D721Med (cell line): ENCODE measurements at regions not wholly inside any gene's neighbourhood (a gene's known extent, or its start where the extent isn't known, plus 50 kb on each side); places are given as distances from the start of the nearest gene placed in this dataset.

Experiments used
- DNase-seq: peaks from one replicate; pipeline ENCODE4 v3.0.0; 2011; ENCODE audit warnings: low spot score; ENCODE audit not compliant: insufficient read length
- FAIRE-seq: peaks from 2 replicates; lab custom pipeline; 2011; peaks lifted over from hg19 to GRCh38; lab: Jason Lieb, UNC
- TF ChIP-seq, protein P1 (sequence below): IDR thresholded peaks from 2 replicates; pipeline ENCODE4 v1.5.1; 2012; ENCODE audit warnings: mild to moderate bottlenecking, control low read depth; ENCODE audit not compliant: insufficient read depth; ENCODE audit errors: missing control alignments

DNA sequence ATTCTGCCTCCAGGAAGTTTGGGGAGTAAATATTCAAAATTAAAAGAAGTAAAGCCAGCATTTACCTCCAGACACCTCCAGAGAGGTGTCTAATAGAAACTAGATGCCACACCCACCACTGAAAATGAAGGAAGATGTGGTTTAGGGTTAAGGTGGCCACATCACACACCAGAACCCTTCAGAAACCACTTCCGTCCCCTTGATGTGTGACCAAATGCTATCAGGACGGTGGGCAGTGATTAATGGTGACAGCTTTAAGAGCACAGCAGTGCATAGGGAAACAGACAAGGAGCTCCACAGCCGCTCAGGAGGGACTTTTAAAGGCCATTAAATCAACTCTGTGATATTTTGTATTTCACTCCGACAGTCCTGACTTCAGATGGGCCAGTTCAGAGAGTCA, 295.2 kb downstream of the BRINP1 start:
- DNase-seq (no peak), FAIRE-seq (no peak)
- TF ChIP-seq, protein P1, sequence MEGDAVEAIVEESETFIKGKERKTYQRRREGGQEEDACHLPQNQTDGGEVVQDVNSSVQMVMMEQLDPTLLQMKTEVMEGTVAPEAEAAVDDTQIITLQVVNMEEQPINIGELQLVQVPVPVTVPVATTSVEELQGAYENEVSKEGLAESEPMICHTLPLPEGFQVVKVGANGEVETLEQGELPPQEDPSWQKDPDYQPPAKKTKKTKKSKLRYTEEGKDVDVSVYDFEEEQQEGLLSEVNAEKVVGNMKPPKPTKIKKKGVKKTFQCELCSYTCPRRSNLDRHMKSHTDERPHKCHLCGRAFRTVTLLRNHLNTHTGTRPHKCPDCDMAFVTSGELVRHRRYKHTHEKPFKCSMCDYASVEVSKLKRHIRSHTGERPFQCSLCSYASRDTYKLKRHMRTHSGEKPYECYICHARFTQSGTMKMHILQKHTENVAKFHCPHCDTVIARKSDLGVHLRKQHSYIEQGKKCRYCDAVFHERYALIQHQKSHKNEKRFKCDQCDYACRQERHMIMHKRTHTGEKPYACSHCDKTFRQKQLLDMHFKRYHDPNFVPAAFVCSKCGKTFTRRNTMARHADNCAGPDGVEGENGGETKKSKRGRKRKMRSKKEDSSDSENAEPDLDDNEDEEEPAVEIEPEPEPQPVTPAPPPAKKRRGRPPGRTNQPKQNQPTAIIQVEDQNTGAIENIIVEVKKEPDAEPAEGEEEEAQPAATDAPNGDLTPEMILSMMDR = no peak

DNA sequence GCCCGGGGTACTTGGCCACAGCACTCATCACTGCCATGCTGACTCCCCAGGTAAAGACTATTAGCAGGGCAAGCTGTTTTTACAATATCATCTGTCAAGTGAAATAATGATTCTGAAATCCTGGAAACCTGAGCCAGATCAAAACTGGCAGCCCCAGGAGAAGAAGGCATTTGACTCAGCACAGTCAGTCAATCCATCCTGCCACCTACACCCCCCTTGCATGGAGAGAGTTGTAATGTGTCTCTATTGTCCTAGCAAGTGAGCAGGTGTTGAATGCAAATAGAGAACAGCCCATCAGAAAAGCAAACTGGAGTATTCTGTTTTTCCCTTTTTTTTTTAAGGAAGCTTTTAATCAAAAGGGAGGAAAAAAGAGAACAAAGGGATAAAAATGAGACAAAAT, 291.2 kb downstream of the BRINP1 start:
- FAIRE-seq (no peak), DNase-seq (no peak)
- TF ChIP-seq, protein P1 = no peak

DNA sequence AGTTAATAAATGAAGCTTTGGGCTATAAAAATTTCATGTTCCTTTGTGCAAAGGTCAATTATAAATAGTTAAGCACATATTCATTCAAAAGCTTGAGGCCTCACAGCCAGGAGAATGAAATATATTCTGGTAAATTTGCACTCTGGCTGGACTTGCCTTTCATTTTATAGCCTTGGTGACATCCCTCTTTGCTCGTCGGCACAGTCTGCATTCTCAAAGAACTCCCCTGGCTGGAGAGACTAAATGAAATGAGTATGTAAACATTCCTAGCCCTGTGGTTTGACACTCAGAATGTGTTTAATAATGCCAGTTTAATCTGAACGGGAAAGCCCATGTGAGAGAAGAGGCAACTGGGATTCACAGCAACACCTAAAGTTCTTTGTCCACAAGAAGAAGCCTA, 285.6 kb downstream of the BRINP1 start:
- TF ChIP-seq, protein P1 = no peak
- no peak for FAIRE-seq
- DNase-seq = no peak

DNA sequence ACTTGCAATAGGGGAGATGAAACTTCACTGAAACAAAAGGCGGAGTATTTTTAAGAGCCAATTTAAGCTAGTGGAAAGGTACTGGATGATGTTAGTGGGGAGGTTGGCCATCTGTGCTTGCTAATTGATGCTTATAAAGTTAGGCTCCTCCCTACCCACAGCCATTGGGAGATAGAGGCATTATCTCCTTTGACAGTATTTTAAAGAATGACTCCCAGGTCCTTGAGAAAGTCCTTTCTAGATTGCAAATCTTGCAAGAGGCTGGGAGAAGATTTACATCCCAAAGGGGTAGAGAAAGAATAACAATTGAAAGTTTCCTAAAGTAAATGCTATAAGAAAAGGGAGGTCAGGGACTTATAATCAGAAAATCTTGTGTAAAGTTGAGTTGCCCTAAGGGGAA, 282.6 kb downstream of the BRINP1 start:
- DNase-seq (no peak), FAIRE-seq (no peak)
- TF ChIP-seq, protein P1 = no peak

DNA sequence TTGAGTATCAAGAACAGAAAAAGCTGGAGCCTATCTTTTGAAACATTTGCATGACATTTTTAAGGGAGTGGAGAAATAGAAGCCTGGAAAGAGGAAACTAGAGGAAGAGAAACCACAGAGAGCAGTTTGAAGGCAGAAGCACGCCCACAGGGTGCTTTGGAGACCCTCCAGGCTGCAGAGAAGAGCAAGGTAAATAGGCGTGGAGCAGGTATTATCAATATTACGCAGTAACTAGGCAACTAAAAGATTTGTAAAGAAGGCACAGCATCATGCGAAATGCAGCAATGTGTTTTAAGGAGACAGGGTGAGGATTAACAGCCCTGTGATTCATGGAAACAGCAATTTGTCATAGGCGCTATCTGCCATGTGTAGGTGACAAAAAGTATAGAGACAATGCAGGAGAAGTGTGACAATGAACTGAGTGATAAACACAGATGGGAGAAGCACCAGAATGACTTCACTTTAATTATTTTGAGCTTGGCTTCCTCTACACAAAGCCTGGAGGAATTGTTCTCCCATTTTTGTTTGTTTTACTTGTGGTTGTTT, 281.2 kb downstream of the BRINP1 start:
- DNase-seq (no peak), FAIRE-seq (no peak)

DNA sequence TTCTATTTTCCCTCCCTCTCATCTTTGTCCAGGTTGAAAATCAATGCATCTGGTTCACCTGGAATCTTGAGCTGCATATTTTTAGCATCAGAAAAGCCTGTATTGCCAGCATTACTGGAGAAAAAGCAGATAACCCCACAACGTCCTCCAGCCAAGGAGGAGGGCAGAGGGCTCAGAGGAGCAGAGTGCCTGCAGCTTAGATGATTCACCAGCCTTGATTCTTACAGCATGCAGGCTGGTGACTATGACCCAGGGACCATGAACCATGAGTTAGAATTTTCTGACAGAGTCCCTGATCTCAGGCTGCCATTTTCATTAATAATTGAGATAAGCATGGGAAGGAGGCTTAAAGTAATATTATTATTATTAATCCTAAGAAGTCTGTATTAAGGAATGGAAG, 278.2 kb downstream of the BRINP1 start:
- TF ChIP-seq, protein P1 = no peak
- FAIRE-seq (no peak), DNase-seq (no peak)

More for the DNA sequence above, 281.2 kb downstream of the BRINP1 start:
- TF ChIP-seq, protein P1 = no peak

DNA sequence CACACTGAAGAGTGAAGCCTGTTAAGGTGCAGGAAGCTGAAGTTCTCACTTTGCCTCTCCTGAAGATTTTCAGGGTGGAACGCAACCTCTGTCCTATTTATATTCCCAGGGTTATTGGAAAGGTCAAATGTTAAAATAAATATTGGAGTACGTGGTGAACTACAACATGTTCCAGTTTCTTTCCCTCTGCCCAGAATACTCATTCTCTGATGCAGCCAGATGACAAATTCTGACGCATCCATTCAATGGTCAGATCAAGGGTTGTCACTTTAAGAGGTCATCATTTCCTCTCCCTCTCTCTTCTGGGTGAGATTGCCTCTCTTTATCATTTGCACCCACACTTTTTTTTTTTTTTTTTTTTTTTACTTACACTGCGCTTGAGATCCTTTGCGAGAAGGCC, 277.1 kb downstream of the BRINP1 start:
- DNase-seq = no peak

More for the DNA sequence above, 277.1 kb downstream of the BRINP1 start:
- no peak for FAIRE-seq
- TF ChIP-seq, protein P1 = no peak
